AG09309 (cell line): ENCODE measurements at regions not wholly inside any gene's neighbourhood (a gene's known extent, or its start where the extent isn't known, plus 50 kb on each side); places are given as distances from the start of the nearest gene placed in this dataset.

Experiments
- DNase-seq: peaks from one replicate; pipeline ENCODE4 v3.0.0-alpha.2; 2010; ENCODE audit warnings: low read depth
- H3K4me3 ChIP-seq: 2 replicates; pipeline ENCODE4 v1.5.1; 2011; ENCODE audit warnings: mild to moderate bottlenecking, low read depth, low read length, moderate library complexity; ENCODE audit not compliant: control insufficient read depth
- TF ChIP-seq, protein P1 (sequence below): IDR thresholded peaks from 2 replicates; pipeline ENCODE4 v1.5.1; 2011; ENCODE audit warnings: mild to moderate bottlenecking, low read depth, low read length, inconsistent platforms; ENCODE audit not compliant: insufficient read depth, control insufficient read depth; ENCODE audit errors: missing control alignments

DNA sequence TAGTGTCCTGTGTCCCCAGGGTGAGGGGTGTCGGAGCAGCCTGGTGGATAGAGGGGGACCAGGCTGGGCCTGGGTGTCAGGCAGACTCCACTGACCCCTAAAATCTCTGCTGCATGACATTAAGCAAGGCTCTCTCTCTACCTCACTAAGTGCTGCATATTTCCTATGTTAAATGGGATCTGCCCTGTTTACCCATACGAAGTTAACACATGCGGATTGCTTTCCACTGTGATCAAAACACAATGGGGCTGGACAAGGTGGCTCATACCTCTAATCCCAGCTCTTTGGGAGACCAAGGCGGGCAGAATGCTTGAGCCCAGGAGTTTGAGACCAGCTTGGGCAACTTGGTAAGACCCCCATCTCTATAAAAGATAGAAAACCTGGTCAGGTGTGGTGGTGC is 426.2 kb downstream of the MIAT start:
- no peak for DNase-seq
- H3K4me3 ChIP-seq: no peak overlapping the region
- TF ChIP-seq, protein P1, sequence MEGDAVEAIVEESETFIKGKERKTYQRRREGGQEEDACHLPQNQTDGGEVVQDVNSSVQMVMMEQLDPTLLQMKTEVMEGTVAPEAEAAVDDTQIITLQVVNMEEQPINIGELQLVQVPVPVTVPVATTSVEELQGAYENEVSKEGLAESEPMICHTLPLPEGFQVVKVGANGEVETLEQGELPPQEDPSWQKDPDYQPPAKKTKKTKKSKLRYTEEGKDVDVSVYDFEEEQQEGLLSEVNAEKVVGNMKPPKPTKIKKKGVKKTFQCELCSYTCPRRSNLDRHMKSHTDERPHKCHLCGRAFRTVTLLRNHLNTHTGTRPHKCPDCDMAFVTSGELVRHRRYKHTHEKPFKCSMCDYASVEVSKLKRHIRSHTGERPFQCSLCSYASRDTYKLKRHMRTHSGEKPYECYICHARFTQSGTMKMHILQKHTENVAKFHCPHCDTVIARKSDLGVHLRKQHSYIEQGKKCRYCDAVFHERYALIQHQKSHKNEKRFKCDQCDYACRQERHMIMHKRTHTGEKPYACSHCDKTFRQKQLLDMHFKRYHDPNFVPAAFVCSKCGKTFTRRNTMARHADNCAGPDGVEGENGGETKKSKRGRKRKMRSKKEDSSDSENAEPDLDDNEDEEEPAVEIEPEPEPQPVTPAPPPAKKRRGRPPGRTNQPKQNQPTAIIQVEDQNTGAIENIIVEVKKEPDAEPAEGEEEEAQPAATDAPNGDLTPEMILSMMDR: no peak

DNA sequence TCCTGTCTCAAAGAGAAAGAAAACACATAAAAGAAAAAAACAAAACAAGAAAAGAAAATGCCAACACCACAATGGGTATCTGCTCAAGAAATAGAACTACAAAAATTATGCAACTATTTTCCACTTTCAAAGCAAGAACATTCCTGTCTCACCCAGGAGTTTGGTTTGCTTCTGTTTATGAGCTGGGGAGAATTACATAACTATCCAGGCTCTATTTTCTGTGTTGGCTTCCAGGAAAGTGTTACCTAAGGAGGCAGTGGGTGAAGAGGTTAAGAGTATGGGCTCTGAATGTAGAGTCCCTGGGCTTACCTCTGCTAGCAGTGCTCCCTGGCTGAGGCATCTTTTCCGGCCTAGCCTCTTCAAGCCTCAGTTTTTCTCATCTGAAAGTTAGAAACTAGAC is 426.7 kb downstream of the MIAT start:
- no peak overlapping the region for H3K4me3 ChIP-seq
- TF ChIP-seq, protein P1: no peak
- no peak for DNase-seq

DNA sequence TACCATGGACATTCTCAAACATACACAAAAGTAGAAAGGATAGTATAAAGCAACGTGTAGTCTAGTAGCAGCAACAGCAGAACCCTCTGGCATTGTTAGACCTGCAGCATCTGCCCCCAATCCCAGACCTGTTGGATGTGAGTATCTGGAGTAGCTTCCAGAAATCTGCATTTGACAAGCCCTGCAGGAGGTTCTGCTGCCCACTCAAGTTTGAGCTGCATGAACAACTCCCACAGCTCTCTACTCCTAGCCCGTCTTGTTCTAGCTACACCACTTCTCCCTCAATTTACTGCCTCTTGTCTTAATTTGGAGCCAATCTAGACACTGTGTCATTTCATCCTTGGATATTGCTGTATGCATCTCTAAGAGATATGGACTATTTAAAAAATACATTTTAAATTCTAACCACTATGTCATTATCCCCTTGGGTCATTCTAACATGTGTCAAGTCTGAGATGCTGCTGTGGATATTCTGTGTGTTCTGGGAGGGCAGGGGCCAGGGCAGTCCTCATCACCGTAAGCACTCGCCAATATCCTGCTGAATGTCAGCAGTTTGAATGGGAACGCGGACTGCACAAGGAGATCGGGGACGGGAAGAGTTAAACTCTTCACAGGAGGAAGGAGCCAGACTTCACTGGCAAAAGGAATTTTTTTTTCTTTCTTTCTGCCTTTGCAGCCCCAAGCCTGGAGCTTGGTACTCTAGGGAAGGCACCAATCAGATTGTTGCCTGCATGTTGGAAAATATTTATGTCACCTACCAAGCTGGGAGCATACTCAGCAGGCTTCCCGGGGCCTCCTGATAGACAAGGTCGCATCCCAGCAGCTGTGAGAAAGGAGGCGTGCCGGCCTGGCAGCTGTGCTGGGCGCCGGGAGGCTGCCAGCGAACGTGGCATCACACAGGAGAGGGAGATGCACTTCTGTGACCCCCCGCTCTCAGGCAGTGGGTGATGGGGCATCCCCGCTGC is 429.0 kb downstream of the MIAT start:
- TF ChIP-seq, protein P1: no peak
- DNase-seq: no peak
- no peak overlapping the region for H3K4me3 ChIP-seq

DNA sequence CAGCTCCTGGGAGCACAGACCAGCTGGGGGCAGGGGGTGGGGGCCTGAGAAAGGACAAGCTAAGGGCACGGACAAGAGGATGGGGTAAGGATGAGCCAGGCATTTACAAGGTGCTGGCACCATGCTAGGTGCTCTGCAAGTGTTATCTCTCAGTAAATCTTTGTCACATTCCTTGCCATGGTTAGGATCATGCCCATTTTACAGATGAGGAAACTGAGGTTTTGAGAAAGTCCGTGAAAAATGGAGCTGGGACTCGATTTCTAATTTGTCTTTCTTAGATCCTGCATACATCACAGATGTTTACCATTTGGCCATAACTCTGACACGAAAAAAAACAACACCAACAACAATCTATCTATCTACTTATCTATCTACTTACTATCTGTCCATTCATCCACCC is 429.7 kb downstream of the MIAT start:
- TF ChIP-seq, protein P1: no peak
- H3K4me3 ChIP-seq: no peak overlapping the region
- DNase-seq: no peak

DNA sequence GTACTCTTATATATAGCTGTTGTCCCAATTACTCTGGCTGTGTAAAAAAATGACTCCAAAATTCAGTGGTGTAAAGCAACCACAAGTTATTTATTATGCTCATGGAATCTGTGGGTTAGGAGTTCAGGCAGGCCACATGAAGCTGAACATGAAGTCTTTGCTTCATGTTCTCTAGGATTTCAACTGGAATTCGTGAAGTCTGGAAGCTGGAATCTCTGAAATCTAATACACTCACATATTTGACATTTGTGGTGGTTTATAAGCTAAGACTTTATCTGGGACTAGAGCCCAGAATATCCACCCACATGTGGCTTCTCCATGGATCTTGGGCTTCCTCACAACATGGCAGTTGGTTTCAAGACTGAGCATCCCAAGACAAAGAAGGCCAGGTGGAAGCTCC is 430.6 kb downstream of the MIAT start:
- no peak for DNase-seq
- H3K4me3 ChIP-seq: no peak overlapping the region
- TF ChIP-seq, protein P1: no peak

DNA sequence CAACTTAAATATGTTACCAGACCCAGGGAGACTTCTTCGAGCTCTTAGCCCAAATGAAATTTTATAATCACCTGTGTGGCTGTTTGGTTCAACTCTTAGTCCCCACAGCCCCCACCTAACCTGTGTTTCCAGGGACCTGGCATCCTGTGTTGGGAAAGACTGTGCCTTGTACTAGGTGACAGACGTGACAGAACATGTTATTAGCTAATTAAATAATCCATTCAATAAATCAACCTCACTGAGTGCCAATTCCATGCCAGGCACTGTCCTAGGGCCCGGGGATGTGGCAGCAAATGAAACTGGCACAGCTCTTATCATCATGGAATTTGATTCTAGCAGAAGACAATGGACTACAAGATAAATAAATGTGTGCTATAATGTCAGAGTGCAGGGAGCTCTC is 431.9 kb downstream of the MIAT start:
- DNase-seq: no peak
- no peak overlapping the region for H3K4me3 ChIP-seq
- TF ChIP-seq, protein P1: no peak

DNA sequence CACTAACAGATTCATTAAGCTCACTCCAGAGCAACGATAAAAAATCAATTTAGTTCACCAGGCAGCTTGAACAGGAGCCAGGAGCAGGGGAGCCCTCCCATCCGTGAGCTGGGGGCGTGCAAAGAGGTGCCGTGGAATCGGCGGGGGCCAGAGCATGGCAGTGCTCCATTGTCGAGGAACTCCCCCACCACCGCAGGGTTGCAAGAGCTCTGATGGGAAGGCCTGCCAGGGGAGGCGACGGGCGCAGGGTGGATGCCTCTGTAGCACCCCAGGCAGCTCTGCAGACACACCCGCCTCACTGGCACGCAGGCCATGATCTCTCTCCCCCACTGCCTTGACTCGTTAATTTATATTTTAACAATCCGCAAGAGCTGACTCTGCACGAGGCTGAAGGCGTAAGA is 433.2 kb downstream of the MIAT start:
- no peak for DNase-seq
- TF ChIP-seq, protein P1: no peak
- H3K4me3 ChIP-seq: no peak overlapping the region
